ENCODE measurements at regions not wholly inside any gene's neighbourhood (a gene's known extent, or its start where the extent isn't known, plus 50 kb on each side); places are given as distances from the start of the nearest gene placed in this dataset.

GRCh38 chr2:238776003-238776760 lies 71.7 kb upstream of the TWIST2 start:
- no peak for TF ChIP-seq CTCF (IDR thresholded peaks at IDR 0.05)
- no peak for TF ChIP-seq EZH2 (IDR thresholded peaks at IDR 0.05; ENCODE audit: borderline replicate concordance, insufficient read depth, low read depth, low read length, poor library complexity, severe bottlenecking)

Measured in B cell (primary cell).